Ovary (tissue), 3 donors: ENCODE measurements at regions not wholly inside any gene's neighbourhood (a gene's known extent, or its start where the extent isn't known, plus 50 kb on each side); places are given as distances from the start of the nearest gene placed in this dataset.

Source experiments
- CTCF ChIP-seq, 3 donors: fragments of 450-650 bp in 2 of 3; fragments of 200-600 bp in 1 of 3; IDR thresholded peaks; one replicate each; pipeline versions ENCODE4 v1.5.1 to v1.8.0; 2016 to 2022; ENCODE audit warnings: antibody characterized with exemption in 3 of 3, mild to moderate bottlenecking in 1 of 3
- EP300 ChIP-seq: sonication (generic); formaldehyde crosslinking; IDR thresholded peaks from one replicate; pipeline ENCODE4 v1.6.1; 2017; ENCODE audit warnings: antibody characterized with exemption
- POLR2A ChIP-seq: fragments of 450-650 bp; IDR thresholded peaks from one replicate; pipeline ENCODE4 v1.6.1; 2017; ENCODE audit warnings: antibody characterized with exemption, mild to moderate bottlenecking, moderate library complexity
- donor health status: DM: no; HTN: no; CAD: no.

DNA sequence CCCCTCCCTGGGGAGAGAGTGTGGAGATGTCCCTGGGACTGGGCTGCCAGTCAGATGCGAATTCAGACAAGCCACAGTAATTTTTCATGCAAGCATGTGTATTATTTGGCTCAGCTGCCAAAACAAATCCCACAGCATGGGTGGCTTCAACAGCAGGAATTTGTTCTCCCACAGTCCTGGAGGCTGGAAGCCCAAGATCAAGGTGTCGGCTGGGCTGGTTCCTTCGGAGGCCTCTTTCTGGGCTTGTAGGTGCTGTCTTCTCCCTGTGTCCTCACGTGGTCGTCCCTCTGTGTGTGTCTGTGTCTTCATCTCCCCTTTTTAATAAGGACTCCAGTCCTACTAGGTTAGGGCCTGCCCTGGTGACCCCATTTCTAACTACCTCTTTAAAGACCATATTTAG is 91.9 kb upstream of the ACTRT2 start:
- TF ChIP-seq CTCF (IDR thresholded peaks at IDR 0.05), result no peak
- no peak for TF ChIP-seq EP300
- TF ChIP-seq POLR2A, result no peak
